Epithelial cell of proximal tubule (primary cell): ENCODE measurements at regions not wholly inside any gene's neighbourhood (a gene's known extent, or its start where the extent isn't known, plus 50 kb on each side); places are given as distances from the start of the nearest gene placed in this dataset.

Source experiments
- DNase-seq: peaks from one replicate; pipeline ENCODE4 v3.0.0-alpha.2; 2011; ENCODE audit warnings: low read depth
- H3K4me3 ChIP-seq: 2 replicates; pipeline ENCODE4 v1.5.1; 2011; ENCODE audit warnings: low read depth, mild to moderate bottlenecking, low read length
- CTCF ChIP-seq: conservative IDR thresholded peaks from 2 replicates; pipeline ENCODE4 v1.5.1; 2012; ENCODE audit warnings: low read depth, mild to moderate bottlenecking, low read length

DNA sequence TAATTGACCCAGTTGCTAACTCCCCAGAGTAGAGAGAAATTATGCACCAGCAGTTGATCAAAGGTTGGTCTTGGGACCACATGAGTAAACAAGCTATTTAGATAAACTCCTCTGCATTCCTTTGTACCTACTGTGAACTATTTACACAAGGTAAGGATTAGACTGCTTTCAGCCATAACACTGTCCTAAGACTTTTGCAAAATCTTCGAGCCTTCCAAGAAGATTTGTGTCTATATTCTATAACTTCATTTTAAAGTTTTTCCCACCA lies 108.5 kb upstream of the UNC13C start:
- no peak for TF ChIP-seq CTCF
- DNase-seq, result no peak
- H3K4me3 ChIP-seq, result no peak overlapping the region

GRCh38 chr15:53869044-53869805 lies 109.0 kb upstream of the UNC13C start:
- no peak overlapping the region for H3K4me3 ChIP-seq
- TF ChIP-seq CTCF, result peak; percentile 59
- DNase-seq, result no peak

GRCh38 chr15:53862386-53862785 lies 102.9 kb upstream of the WDR72 start:
- no peak for TF ChIP-seq CTCF

GRCh38 chr15:53861792-53862191 lies 102.3 kb upstream of the WDR72 start:
- no peak overlapping the region for H3K4me3 ChIP-seq
- no peak for TF ChIP-seq CTCF
- DNase-seq, result no peak

More at GRCh38 chr15:53862386-53862785, 102.9 kb upstream of the WDR72 start:
- H3K4me3 ChIP-seq, result no peak overlapping the region
- DNase-seq, result no peak

GRCh38 chr15:53851110-53851848 lies 91.8 kb upstream of the WDR72 start:
- TF ChIP-seq CTCF, result no peak
- H3K4me3 ChIP-seq, result no peak overlapping the region
- no peak for DNase-seq

DNA sequence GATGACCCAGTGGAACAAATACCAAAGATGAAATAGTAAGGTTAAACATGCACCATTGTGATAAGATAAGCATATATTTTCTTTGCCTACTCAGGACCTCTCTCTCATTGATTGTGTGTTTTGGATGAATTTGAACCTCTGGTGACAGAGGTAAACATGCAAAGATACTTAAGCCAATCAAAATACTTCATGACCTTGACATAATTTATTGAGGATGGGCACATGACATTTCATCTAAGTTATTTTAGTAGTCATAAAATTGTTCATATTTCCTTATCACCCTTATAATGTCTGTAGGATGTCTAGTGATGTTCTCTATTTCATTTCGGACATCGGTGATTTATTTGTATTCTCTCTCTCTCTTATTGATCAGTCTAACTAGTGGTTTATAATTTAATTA lies 88.3 kb upstream of the WDR72 start:
- no peak for TF ChIP-seq CTCF
- H3K4me3 ChIP-seq, result no peak overlapping the region
- no peak for DNase-seq

DNA sequence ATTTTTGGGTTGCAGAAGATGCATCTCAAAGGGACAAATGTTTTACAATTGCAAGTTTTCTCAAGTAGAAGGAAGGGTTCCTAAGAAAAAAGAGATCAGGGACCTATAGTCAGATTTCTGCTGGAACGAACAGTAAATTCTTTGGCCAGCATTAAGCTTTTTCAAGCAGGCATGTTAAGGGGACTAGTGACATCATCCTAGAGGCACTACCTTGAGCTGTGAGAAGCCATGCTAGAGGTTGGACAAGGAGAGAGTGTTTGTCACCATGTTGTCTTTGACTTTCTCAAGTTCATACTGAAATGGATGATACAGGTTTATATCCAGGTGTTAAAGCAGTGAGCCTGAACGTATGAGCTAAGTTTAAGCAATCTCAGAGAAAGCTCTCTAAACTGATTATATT lies 85.2 kb upstream of the WDR72 start:
- no peak for TF ChIP-seq CTCF
- no peak for DNase-seq
- H3K4me3 ChIP-seq, result no peak overlapping the region
